GM12874 (cell line): ENCODE measurements at regions not wholly inside any gene's neighbourhood (a gene's known extent, or its start where the extent isn't known, plus 50 kb on each side); places are given as distances from the start of the nearest gene placed in this dataset.

Experiments
- TF ChIP-seq, protein P1 (sequence below): IDR thresholded peaks from 2 replicates; pipeline ENCODE4 v1.5.1; 2011; ENCODE audit warnings: low read depth, mild to moderate bottlenecking, control low read depth, low read length, moderate library complexity; ENCODE audit not compliant: insufficient read depth

DNA sequence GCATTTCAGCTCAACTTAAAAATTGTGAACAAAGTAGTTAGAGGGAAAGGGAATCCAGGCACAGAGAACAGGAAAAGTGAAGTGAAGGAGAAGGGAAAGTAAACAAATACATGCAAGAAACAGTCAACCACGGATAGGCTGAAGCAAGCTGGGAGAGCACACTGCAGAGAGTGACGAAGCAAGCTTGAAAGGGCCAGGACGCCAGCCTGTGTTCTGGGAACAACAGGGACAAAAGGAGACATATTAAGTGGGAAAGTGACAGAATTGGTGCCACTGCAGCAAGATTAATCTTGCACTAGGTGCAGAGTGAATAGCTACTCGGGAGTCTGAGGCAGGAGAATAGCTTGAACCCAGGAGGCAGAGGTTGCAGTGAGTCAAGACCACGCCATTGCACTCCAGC lies 197.3 kb downstream of the SOX11 start:
- TF ChIP-seq, protein P1, sequence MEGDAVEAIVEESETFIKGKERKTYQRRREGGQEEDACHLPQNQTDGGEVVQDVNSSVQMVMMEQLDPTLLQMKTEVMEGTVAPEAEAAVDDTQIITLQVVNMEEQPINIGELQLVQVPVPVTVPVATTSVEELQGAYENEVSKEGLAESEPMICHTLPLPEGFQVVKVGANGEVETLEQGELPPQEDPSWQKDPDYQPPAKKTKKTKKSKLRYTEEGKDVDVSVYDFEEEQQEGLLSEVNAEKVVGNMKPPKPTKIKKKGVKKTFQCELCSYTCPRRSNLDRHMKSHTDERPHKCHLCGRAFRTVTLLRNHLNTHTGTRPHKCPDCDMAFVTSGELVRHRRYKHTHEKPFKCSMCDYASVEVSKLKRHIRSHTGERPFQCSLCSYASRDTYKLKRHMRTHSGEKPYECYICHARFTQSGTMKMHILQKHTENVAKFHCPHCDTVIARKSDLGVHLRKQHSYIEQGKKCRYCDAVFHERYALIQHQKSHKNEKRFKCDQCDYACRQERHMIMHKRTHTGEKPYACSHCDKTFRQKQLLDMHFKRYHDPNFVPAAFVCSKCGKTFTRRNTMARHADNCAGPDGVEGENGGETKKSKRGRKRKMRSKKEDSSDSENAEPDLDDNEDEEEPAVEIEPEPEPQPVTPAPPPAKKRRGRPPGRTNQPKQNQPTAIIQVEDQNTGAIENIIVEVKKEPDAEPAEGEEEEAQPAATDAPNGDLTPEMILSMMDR = no peak

DNA sequence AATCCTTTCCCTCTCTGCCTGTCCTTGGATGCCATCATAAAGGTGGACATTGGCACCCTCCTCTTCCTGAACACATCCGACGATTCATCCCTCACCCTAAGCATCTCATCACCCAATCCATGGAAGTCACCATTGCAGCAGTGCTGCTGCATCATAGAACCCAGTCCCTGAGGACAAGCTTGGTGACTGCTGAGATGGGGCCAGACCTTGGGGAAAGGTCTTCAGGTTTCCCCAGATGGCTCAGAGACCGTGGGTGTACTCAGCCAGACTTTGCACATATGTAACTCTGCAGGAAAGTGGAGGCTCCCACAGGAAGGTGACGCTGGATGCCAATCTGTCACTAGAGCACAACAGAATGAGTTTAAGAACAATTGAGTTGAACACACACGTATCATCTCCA lies 202.2 kb downstream of the SOX11 start:
- TF ChIP-seq, protein P1 = no peak

DNA sequence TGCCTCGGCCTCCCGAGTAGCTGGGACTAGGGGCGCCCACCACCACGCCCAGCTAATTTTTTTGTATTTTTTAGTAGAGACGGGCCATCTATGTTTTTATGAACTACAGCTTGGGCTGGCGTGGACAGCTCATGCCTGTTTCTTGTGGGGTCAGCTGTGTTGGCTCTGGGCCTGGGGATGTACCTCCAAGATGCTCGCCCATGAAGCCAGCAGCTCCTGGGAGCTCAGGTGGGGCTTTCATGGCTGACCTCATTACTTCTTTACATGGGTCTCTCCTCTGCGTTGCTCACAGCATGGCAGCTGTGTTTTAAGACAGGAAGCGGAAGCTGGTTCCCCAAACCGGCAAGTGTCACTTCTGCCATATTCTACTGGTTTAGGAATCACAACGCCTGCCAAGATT lies 203.1 kb downstream of the SOX11 start:
- TF ChIP-seq, protein P1 = no peak

DNA sequence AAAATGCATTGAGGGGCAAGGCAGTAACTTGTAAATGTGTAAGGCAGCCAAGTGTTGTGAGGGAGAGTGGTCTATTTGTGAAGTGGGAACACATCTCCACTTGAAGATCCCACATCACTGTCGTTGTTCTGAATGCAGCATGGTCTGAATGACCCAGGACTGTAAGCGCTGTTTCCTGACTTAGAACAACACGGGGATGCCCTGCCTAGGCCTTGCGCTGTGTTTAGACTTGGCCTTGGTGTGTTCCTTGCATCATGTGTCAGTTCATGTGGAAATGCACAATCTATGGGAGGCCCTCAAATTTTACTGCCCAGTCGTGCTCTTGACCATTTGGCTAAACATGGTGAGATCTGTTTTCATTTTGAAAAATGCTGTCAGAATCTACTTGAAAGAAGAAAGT lies 205.1 kb downstream of the SOX11 start:
- TF ChIP-seq, protein P1 = no peak

DNA sequence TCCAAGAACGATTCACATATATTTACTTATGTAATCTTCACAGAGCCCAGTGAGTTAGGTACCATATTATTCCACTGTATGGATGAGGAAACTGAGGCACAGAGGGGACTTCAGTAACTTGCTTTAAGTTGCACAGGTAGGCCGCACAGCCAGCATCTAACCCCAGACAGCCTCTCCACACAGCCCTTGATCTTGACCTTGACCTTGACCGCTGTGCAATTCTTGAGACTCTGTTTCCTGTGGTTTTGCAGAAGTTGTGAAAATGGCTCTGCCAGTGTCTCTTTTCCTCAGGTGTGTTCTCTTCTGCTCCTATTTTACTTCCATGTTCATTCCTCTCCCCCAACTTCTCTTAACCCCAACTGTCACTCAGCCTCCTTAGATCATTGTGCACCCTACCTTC lies 206.5 kb downstream of the SOX11 start:
- TF ChIP-seq, protein P1 = no peak

DNA sequence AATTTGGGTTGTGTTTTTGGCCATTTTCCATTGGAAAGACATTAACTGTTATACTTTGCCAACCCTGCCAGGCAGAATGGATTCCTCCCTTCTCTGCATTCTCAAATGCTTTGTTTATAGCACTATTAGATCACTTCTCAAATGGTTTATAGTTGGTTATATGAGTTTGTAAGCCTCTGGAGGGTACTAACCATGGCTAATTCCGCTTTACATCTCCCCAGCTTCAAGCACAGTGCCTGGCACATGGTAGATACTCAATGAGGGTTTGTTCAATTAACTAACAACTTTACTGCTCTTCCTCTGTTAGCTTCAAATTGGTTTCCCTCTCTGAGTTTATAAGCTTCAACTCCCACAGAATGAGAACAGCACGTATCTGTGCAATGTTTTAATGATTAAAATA lies 213.5 kb downstream of the SOX11 start:
- TF ChIP-seq, protein P1 = no peak

DNA sequence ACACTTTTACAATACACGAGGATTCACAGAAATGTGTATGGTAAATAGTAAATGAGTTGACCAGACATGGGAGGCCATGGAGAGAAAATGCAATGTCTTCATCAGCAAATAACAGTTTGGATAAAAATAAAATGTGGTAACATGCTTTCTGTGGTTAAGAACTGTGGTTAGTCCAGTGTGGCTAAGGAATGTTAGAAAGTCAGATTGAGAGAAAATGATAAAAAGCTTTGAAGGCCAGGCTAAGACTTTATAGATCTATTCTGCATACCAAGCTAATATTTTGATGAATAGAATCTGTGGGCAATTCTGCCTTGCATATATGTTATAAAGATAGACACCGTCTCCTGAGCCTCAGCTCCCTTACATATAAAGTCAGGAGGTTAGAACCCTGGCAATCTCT lies 215.9 kb downstream of the SOX11 start:
- TF ChIP-seq, protein P1 = no peak

DNA sequence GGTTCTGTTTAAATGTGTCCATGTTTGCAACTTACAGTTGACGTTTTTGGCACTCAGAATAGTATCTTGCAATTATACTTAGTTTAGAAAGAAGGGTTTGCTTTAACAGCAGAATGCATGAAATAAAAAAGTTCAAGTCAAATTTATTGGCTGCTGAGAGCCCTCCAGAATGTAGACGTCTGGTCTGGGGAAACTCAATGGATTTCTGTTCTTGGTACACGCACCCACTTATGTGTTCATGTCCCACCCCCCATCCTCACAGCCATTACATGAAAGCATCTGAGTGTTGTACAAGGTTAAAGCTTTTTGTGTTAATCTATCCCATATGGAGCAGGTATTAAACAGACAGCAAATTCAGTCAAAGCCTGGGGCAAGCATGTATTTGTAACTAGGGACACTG lies 219.5 kb downstream of the SOX11 start:
- TF ChIP-seq, protein P1 = no peak
